GM19397 (cell line): ENCODE measurements at regions not wholly inside any gene's neighbourhood (a gene's known extent, or its start where the extent isn't known, plus 50 kb on each side); places are given as distances from the start of the nearest gene placed in this dataset.
"Not testable (repeated sequence)": the region's sequence is repeated elsewhere in the genome, so short reads cannot be mapped to it uniquely, and the experiment has no call there.

ENCODE experiments used
- ATAC-seq: cut with Tn5 transposase; IDR thresholded peaks from one replicate; pipeline ENCODE4 v1.9.1; 2021; ENCODE audit warnings: mild to moderate bottlenecking, moderate library complexity; ENCODE audit not compliant: unreplicated experiment

GRCh38 chr5:145395151-145395550 is 440.0 kb downstream of the PRELID2 start:
- not testable (repeated sequence) for ATAC-seq

- ATAC-seq: no peak
Observed at GRCh38 chr5:145393426-145393825, 441.7 kb downstream of the PRELID2 start.

- no peak for ATAC-seq
Observed at GRCh38 chr5:145389047-145389446, 446.1 kb downstream of the PRELID2 start.

GRCh38 chr5:145385276-145385675 is 449.9 kb downstream of the PRELID2 start:
- no peak for ATAC-seq

- ATAC-seq: no peak
Observed at GRCh38 chr5:145378226-145378625, 456.9 kb downstream of the PRELID2 start.

GRCh38 chr5:145375521-145375920 is 459.6 kb downstream of the PRELID2 start:
- no peak for ATAC-seq

GRCh38 chr5:145365464-145365863 is 469.7 kb downstream of the PRELID2 start:
- no peak for ATAC-seq

- no peak for ATAC-seq
Observed at GRCh38 chr5:145362266-145362665, 472.9 kb downstream of the PRELID2 start.

GRCh38 chr5:145360936-145361335 is 474.2 kb downstream of the PRELID2 start:
- ATAC-seq: no peak

GRCh38 chr5:145350513-145350912 is 484.6 kb downstream of the PRELID2 start:
- ATAC-seq: no peak

GRCh38 chr5:145347026-145347616 is 488.0 kb downstream of the PRELID2 start:
- peak; percentile 88 for ATAC-seq

- ATAC-seq: no peak
Observed at GRCh38 chr5:145345511-145346287, 489.4 kb downstream of the PRELID2 start.

GRCh38 chr5:145341842-145342241 is 493.3 kb downstream of the PRELID2 start:
- no peak for ATAC-seq

GRCh38 chr5:145340099-145340498 is 495.0 kb downstream of the PRELID2 start:
- ATAC-seq: no peak

- ATAC-seq: no peak
Observed at GRCh38 chr5:145324767-145325479, 510.2 kb downstream of the PRELID2 start.

- no peak for ATAC-seq
Observed at GRCh38 chr5:145324101-145324500, 511.0 kb downstream of the PRELID2 start.

- ATAC-seq: peak; percentile 95
Observed at GRCh38 chr5:145316282-145316681, 518.9 kb downstream of the PRELID2 start.

GRCh38 chr5:145307866-145308382 is 527.2 kb downstream of the PRELID2 start:
- no peak for ATAC-seq

GRCh38 chr5:145295236-145295835 is 539.8 kb downstream of the PRELID2 start:
- ATAC-seq: no peak

GRCh38 chr5:145294331-145294730 is 540.8 kb downstream of the PRELID2 start:
- ATAC-seq: no peak

- ATAC-seq: no peak
Observed at GRCh38 chr5:145293716-145294115, 541.4 kb downstream of the PRELID2 start.
